Right kidney (tissue), 1 donor: ENCODE measurements at regions not wholly inside any gene's neighbourhood (a gene's known extent, or its start where the extent isn't known, plus 50 kb on each side); places are given as distances from the start of the nearest gene placed in this dataset.
A peak's percentile ranks its signal among the peaks of the same experiment; 100 is the strongest.

Experiments
- DNase-seq: peaks from one replicate; pipeline ENCODE4 v3.0.0-alpha.2; 2016

- DNase-seq: no peak
Observed at GRCh38 chr22:27514601-27515523, 286.7 kb downstream of the MN1 start.

- no peak for DNase-seq
Observed at GRCh38 chr22:27517361-27518155, 284.0 kb downstream of the MN1 start.

- no peak for DNase-seq
Observed at GRCh38 chr22:27518531-27519340, 282.8 kb downstream of the MN1 start.

GRCh38 chr22:27523711-27524110, 277.8 kb downstream of the MN1 start:
- DNase-seq: no peak

GRCh38 chr22:27525711-27526110, 275.8 kb downstream of the MN1 start:
- DNase-seq: no peak

- no peak for DNase-seq
Observed at GRCh38 chr22:27526901-27527300, 274.7 kb downstream of the MN1 start.

- DNase-seq: no peak
Observed at GRCh38 chr22:27531782-27532530, 269.6 kb downstream of the MN1 start.

- no peak for DNase-seq
Observed at GRCh38 chr22:27533105-27533745, 268.3 kb downstream of the MN1 start.

- DNase-seq: no peak
Observed at GRCh38 chr22:27534720-27535125, 266.8 kb downstream of the MN1 start.

GRCh38 chr22:27535452-27535851, 266.1 kb downstream of the MN1 start:
- DNase-seq: no peak

GRCh38 chr22:27537501-27537900, 264.1 kb downstream of the MN1 start:
- DNase-seq: peak; percentile 51

- no peak for DNase-seq
Observed at GRCh38 chr22:27538666-27539065, 262.9 kb downstream of the MN1 start.

GRCh38 chr22:27540247-27540646, 261.3 kb downstream of the MN1 start:
- DNase-seq: no peak

- DNase-seq: no peak
Observed at GRCh38 chr22:27540656-27541396, 260.7 kb downstream of the MN1 start.

GRCh38 chr22:27541836-27542235, 259.7 kb downstream of the MN1 start:
- no peak for DNase-seq

GRCh38 chr22:27542602-27543001, 259.0 kb downstream of the MN1 start:
- no peak for DNase-seq

GRCh38 chr22:27543460-27543859, 258.1 kb downstream of the MN1 start:
- no peak for DNase-seq

GRCh38 chr22:27545085-27545484, 256.5 kb downstream of the MN1 start:
- DNase-seq: no peak

- no peak for DNase-seq
Observed at GRCh38 chr22:27546157-27546935, 255.2 kb downstream of the MN1 start.

GRCh38 chr22:27551402-27551801, 250.2 kb downstream of the MN1 start:
- DNase-seq: no peak
